ENCODE measurements at regions not wholly inside any gene's neighbourhood (a gene's known extent, or its start where the extent isn't known, plus 50 kb on each side); places are given as distances from the start of the nearest gene placed in this dataset.

GRCh38 chr2:64831977-64832328 is 157.2 kb upstream of the SLC1A4 start:
- H3K36me3 ChIP-seq, result no peaks in the 10 kb centered on the region
- H3K27ac ChIP-seq, result no peak overlapping the region
- no peaks in the 10 kb centered on the region for H3K4me1 ChIP-seq
- TF ChIP-seq POLR2A (IDR thresholded peaks at IDR 0.05) (no peak), CTCF (IDR thresholded peaks at IDR 0.05) (no peak)
- H3K4me3 ChIP-seq, result no peak overlapping the region
- H3K27me3 ChIP-seq, result no peaks in the 10 kb centered on the region
- H3K9me3 ChIP-seq, result no peaks in the 10 kb centered on the region
- DNase-seq, result no peak
- intact Hi-C loops (cut with DNase I; ENCODE audit: low total_unique reads), result no loop called here

GRCh38 chr2:64832936-64833335 is 156.3 kb upstream of the SLC1A4 start:
- H3K9me3 ChIP-seq, result no peaks in the 10 kb centered on the region
- no peak for DNase-seq
- H3K4me3 ChIP-seq, result no peak overlapping the region
- no peak for TF ChIP-seq POLR2A (IDR thresholded peaks at IDR 0.05)
- no peak for TF ChIP-seq CTCF (IDR thresholded peaks at IDR 0.05)
- H3K4me1 ChIP-seq, result no peaks in the 10 kb centered on the region
- no peaks in the 10 kb centered on the region for H3K27me3 ChIP-seq
- no peaks in the 10 kb centered on the region for H3K36me3 ChIP-seq
- intact Hi-C loops (cut with DNase I; ENCODE audit: low total_unique reads), result no loop called here
- H3K27ac ChIP-seq, result no peak overlapping the region

- DNase-seq, result no peak
- Histone ChIP-seq H3K36me3 (no peaks in the 10 kb centered on the region), H3K4me1 (no peaks in the 10 kb centered on the region), H3K4me3 (no peak overlapping the region), H3K27ac (no peak overlapping the region), H3K9me3 (no peaks in the 10 kb centered on the region), H3K27me3 (no peaks in the 10 kb centered on the region)
- intact Hi-C loops (cut with DNase I; ENCODE audit: low total_unique reads), result no loop called here
- no peak for TF ChIP-seq POLR2A (IDR thresholded peaks at IDR 0.05)
- no peak for TF ChIP-seq CTCF (IDR thresholded peaks at IDR 0.05)
These were observed 152.6 kb upstream of the SLC1A4 start for GRCh38 chr2:64836566-64836965.

GRCh38 chr2:64837116-64837731 is 152.0 kb upstream of the SLC1A4 start:
- intact Hi-C loops (cut with DNase I; ENCODE audit: low total_unique reads), result no loop called here

More at GRCh38 chr2:64837116-64837731, 152.0 kb upstream of the SLC1A4 start:
- Histone ChIP-seq H3K9me3 (no peaks in the 10 kb centered on the region), H3K36me3 (no peaks in the 10 kb centered on the region), H3K4me1 (no peaks in the 10 kb centered on the region), H3K27me3 (no peaks in the 10 kb centered on the region), H3K4me3 (no peak overlapping the region), H3K27ac (no peak overlapping the region)
- TF ChIP-seq POLR2A (IDR thresholded peaks at IDR 0.05) (no peak), CTCF (IDR thresholded peaks at IDR 0.05) (no peak)
- no peak for DNase-seq
